ENCODE measurements at regions not wholly inside any gene's neighbourhood (a gene's known extent, or its start where the extent isn't known, plus 50 kb on each side); places are given as distances from the start of the nearest gene placed in this dataset.

- TF ChIP-seq REST (IDR thresholded peaks at IDR 0.05; ENCODE audit: insufficient read depth in 1 of 2, low read depth in 2 of 2, low read length in 1 of 2) (no peak), CTCF (IDR thresholded peaks at IDR 0.05) (no peak), POLR2AphosphoS5 (IDR thresholded peaks at IDR 0.05; ENCODE audit: low read depth, low read length) (no peak), SIN3A (IDR thresholded peaks at IDR 0.05; ENCODE audit: borderline replicate concordance, insufficient read depth, low read depth, low read length) (no peak)
Measured at GRCh38 chr2:217662984-217663602, 339.7 kb downstream of the TNS1 start.

Data from Panc1 (cell line).